COR-L47 (cell line): ENCODE measurements at regions not wholly inside any gene's neighbourhood (a gene's known extent, or its start where the extent isn't known, plus 50 kb on each side); places are given as distances from the start of the nearest gene placed in this dataset.

ENCODE experiments used
- DNase-seq: peaks from one replicate; lab custom pipeline; 2025; lab: John Stamatoyannopoulos, UW

- DNase-seq: peak; percentile 30
Measured at GRCh38 chr10:71045204-71045809, 156.9 kb upstream of the PCBD1 start.

DNA sequence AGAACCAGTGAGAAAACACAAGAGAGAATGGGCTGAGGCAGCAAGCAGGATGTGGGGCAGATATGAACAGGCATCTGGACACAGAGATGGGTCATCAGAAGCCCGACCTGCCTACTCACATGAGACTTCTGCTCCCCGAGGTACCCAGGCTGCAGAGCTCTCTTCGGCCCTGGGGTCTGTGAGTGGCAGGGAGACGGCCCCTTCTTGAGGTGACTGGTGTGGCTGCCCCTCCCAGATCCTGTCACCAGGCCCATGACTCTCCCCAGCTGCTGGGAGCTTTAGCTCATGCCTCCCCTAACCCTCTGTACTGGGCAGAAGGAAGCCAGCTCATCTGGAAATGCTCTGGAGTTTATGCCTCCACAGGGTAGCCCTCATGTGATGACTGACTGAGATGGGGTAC lies 157.6 kb upstream of the PCBD1 start:
- no peak for DNase-seq

- no peak for DNase-seq
Measured at GRCh38 chr10:71046747-71047146, 158.4 kb upstream of the PCBD1 start.

GRCh38 chr10:71048971-71049615 lies 160.7 kb upstream of the PCBD1 start:
- no peak for DNase-seq

DNA sequence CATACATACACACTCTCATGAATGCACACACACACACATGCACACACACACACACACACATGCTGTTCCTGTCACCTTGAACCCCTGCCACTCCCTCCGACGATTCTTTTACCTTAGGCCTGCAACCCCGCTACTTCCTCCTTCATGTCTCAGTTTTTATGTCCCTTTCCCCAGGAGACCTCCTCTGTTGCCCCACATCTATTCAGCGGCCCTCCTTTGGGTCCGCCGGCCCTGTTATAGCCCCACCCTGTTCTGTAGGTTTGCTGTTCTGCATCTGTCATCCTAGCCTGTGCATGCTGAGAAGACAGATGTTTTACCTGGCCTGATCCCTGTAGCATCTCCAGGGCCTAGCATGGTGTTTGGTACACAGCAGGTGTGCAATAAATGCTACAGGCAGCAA lies 161.6 kb upstream of the PCBD1 start:
- DNase-seq: no peak

DNA sequence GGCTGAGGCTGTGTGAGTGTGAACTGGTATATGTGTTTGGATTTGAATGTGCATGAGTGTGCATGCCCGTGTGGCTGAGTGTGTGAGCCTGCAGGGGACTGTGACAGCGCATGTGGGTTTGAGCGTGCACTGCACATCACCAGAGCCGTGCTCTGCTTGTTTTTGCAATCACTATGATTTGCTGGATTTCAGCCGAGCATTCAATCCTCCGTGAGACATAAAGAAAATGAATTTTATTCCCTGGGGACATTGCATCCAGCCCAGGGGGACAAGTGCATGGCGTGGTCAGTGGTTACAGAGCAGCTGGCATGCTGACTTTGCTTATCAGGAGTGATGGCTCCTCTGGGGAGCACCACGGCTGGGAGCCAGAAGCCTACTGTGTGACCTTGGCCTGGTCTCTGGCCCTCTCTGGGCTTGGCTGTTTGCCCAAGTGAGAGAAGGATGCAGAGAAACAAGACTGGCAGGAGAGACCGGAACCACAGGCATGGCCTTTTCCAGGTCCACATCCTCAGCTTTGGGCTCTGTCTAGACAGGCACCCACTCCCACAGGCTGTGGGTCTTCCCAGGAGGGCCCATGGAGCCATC lies 160.2 kb upstream of the UNC5B start:
- no peak for DNase-seq

DNA sequence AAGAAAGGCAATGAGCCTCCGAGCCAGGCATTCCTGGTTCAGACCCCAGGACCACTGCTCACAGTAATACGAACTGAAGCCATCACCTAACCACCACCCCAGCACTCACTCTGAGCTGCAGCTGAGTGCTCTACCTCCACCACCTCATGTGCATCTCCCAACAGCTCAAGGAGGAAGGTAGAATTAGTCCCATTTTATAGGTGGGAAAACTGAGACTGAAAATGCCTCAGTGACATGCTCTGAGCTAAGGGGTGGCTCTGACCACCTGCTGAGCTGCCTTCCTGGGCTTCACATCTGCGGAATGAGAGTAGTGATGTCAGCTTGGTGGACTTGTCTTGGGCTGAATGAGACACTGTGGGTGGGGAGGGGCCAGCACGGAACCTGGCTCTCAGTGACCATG lies 159.7 kb upstream of the UNC5B start:
- DNase-seq: no peak

- DNase-seq: no peak
Measured at GRCh38 chr10:71053169-71053895, 159.0 kb upstream of the UNC5B start.

GRCh38 chr10:71058308-71058707 lies 154.1 kb upstream of the UNC5B start:
- DNase-seq: no peak

DNA sequence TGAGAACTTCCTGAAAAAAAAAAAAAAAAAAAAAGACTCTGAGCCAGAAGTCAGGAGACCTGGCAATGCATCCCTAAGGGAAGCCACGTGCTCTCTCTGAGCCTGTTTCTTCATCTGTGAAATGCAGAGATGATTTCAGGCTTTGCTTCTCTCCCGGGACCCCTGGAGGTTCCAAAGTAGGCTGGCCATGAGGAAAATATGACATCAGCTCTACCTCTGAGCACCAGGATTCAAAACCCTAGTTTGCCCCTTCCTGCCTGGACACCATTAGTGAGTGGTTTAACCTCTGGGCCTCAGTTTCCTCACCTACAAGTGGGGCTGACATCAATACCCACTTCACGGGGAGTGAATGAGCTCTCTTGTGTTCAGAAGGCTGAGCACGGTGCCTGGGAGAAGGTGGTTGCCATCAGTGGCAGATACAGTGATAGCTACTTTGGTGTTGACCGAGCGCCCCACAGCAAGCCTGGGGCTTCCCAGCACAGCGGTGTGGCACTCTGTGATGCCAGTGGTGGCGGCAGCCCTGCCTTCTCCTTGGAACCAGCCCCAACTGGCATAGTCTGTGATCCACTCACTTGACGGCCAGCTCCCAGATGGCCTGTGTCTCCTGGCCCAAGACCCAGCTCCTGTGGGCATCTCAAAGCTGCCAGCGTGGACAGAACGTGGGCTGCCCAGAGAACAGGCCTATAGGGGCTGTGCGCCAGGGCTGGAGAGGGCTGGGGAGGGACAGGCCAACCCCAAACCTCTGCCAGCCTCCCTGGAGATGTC lies 153.1 kb upstream of the UNC5B start:
- DNase-seq: no peak

DNA sequence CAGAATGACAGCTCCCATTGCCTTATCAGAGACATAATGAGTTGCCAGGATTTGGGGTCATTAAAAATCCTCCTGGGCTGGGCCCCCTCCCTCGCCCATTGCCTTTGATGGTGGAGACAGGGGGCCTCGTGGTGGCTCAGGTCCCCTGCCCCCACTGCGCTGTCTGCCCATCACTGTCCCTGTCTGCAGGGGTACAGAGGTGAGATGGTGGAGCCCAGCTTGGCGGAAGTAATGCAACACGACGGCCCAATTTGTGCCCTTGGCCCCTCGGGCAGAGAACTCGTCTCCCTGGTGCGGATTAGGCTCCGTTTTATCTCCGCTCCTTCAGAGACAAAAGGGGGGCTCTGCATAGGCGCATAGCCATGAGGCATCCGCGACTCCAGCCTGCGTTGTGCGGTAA lies 152.4 kb upstream of the UNC5B start:
- no peak for DNase-seq

DNA sequence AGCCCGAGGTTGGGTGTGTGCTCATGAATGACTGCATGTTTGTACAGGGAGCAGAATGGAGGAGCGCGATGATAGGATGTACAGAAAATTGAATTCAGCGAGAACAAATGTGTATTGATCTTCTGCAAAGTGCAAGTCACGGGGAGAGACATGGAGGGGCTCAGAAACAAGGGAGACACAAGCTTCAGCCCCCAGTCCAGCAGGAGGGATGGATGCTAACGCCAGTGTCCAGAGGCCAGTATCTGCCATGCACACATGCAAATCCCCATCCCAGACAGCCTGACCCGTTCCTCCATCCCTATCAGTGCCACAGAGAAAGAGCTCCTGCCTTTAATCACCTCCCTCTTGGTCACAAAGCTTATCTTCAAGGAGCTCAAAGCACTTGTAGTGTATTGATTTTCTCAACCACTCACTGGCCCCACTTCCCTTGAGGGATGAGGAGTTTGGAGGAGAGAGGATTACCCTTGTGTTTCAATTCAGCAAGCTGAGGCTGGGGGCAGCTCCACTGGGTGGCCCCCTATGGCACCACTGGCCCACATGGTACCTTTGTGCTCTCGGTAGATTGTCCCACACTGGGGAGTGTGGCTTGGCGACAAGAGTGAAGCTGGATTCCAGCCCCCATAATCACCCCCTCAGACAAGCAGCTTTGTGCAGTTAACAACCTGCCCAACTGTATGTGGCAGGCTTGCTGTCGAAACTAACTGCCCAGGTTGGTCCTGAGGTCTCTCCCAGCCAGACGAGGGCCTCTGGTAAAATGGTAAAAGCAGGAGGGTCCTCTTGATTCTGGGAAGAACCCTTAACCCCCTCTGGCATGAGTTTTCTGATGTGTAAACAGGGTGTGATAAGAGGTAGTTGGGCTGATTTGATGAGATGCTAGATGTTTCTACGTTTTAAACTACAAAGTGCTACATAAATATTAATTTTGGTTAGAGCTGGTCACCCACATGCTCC lies 151.6 kb upstream of the UNC5B start:
- DNase-seq: no peak

GRCh38 chr10:71061472-71061871 lies 150.9 kb upstream of the UNC5B start:
- DNase-seq: no peak

DNA sequence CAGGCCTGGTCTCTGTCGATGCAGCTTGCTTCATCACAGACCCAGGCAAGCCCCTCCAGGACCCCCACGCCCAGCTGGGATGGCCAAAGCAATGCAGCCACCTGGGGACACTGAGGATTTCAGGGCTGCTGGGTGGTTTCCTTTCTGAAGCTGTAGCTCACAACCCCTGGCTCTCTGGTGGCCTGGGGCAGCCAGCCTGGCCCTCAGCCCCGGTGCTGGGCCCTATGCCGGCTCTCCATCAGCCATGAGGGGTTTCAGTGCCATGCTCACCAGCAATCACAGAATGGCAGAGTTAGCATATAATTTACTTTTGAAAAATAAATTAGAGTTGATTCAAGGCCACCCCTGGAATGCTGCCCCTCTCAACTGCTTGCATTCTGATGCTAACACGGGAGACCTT lies 150.2 kb upstream of the UNC5B start:
- DNase-seq: no peak

DNA sequence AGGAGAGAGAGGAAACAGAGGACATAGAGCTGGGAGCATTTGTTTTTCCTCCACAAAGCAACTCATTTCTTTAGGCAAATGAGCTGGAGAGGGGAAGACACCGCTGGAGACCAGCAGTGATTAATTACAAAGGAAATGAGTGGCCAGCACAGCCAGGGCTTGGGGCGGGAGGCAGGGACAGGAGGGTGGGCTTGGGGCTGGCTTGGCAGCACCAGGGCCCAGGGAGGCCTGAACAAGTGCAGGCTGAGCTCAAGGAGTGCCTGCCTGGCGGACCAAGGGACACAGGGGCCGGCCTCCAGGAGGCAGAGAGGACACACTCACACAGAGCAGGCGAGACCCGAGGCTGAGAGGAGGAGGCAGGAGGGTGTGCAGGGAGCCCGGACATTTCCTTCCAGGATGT lies 149.0 kb upstream of the UNC5B start:
- no peak for DNase-seq

- DNase-seq: no peak
Measured at GRCh38 chr10:71064413-71065118, 147.8 kb upstream of the UNC5B start.

GRCh38 chr10:71065659-71066058 lies 146.7 kb upstream of the UNC5B start:
- DNase-seq: no peak

DNA sequence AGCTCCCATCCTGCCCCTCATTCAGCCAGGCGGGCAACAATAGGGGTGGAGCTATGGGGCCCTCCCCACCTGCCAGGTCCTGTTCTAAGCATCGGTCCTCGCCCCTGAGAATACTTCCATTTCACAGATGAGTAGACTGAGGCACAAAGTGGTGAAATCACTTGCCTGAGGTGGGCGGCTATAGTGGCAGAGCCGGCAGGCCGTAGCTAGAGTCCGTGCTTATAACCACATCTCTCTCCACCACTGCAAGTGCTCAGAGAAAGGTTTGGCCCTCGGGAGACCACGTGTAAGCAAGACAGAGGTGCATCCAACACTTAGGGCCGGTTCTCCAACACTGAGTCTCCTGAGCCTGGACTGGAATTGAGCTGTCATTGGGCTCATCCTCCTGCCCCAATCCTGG lies 145.8 kb upstream of the UNC5B start:
- no peak for DNase-seq

DNA sequence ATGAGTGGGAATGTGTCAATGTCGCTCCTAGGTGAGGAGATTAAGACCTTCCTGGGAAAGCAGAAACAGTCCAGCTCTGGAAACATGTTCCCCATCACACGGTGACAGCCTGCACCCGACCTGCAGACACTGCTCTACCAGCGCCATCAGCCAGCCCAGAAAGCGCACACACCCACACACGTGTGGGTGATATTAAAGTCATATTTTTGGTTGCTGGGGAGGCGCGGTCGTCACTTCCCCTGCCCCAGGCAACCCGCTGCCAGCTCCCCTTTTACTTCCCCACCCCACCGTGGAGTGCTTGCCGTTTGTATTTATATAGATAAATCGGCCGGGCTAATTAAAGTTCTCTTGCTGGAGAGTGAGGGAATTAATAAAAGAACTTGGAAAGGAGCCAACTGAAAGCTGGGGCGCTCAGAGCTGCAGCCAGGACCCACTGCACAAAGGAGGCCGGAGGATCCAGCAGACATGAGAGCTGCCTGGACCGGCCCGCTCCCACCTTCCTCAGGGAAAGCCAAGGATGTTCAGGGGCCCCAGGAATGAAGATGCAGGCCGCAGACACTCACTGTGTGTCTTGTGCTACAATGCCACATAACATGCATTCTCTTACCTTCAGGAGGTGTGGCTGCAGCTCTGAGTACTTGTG lies 145.2 kb upstream of the UNC5B start:
- peak; percentile 12 for DNase-seq

GRCh38 chr10:71068861-71069271 lies 143.5 kb upstream of the UNC5B start:
- no peak for DNase-seq
